Stomach (tissue), 4 donors: ENCODE measurements at regions not wholly inside any gene's neighbourhood (a gene's known extent, or its start where the extent isn't known, plus 50 kb on each side); places are given as distances from the start of the nearest gene placed in this dataset.

ENCODE experiments used
- CTCF ChIP-seq, 7 experiments: fragments of 450-650 bp in 4 of 7; fragments of 200-600 bp in 3 of 7; sonication (generic) in 3 of 7; IDR thresholded peaks; one replicate each; pipeline ENCODE4 v1.5.1; 2016 to 2019; ENCODE audit warnings: antibody characterized with exemption in 7 of 7, control low read depth in 2 of 7, mild to moderate bottlenecking in 1 of 7
- EP300 ChIP-seq: sonication (generic); formaldehyde crosslinking; IDR thresholded peaks from one replicate; pipeline ENCODE4 v1.6.1; 2017; ENCODE audit warnings: antibody characterized with exemption
- POLR2A ChIP-seq, 4 donors: fragments of 450-650 bp; IDR thresholded peaks; one replicate each; pipeline ENCODE4 v1.6.1; 2016; ENCODE audit warnings: antibody characterized with exemption in 4 of 4, control low read depth in 2 of 4, mild to moderate bottlenecking in 1 of 4, moderate library complexity in 1 of 4
- POLR2AphosphoS5 ChIP-seq, 3 donors: sonication (generic); formaldehyde crosslinking; IDR thresholded peaks; one replicate each; pipeline ENCODE4 v1.6.1; 2016; ENCODE audit warnings: antibody characterized with exemption in 3 of 3

- no peak for TF ChIP-seq CTCF (IDR thresholded peaks at IDR 0.05)
- TF ChIP-seq POLR2AphosphoS5 (IDR thresholded peaks at IDR 0.05) = no peak
- no peak for TF ChIP-seq EP300
- TF ChIP-seq POLR2A (IDR thresholded peaks at IDR 0.05) = no peak
Measured at GRCh38 chr10:44856696-44857095, 54.4 kb upstream of the TMEM72 start.
